RWPE2 (cell line): ENCODE measurements at regions not wholly inside any gene's neighbourhood (a gene's known extent, or its start where the extent isn't known, plus 50 kb on each side); places are given as distances from the start of the nearest gene placed in this dataset.

Experiments used
- ATAC-seq: fragments of 200-7000 bp; cut with Tn5 transposase; 3 replicates; pipeline ENCODE4 v1.9.1; 2021; ENCODE audit warnings: low read depth
- DNase-seq: peaks from one replicate; pipeline ENCODE4 v3.0.0-alpha.2; 2020; ENCODE audit warnings: low spot score
- H3K27ac ChIP-seq: fragments of 450-650 bp; 2 replicates; pipeline ENCODE4 v1.5.1; 2017; ENCODE audit warnings: mild to moderate bottlenecking; ENCODE audit not compliant: poor library complexity, severe bottlenecking
- H3K27me3 ChIP-seq: fragments of 250-450 bp; sonication (Bioruptor Pico); 2 replicates; pipeline ENCODE4 v1.5.1; 2021; ENCODE audit warnings: mild to moderate bottlenecking, moderate library complexity; ENCODE audit not compliant: insufficient read depth, poor library complexity, severe bottlenecking
- H3K36me3 ChIP-seq: fragments of 250-450 bp; sonication (Bioruptor Pico); 2 replicates; pipeline ENCODE4 v1.5.1; 2020; ENCODE audit warnings: low read depth, mild to moderate bottlenecking, moderate library complexity
- H3K4me1 ChIP-seq: fragments of 250-450 bp; sonication (Bioruptor Pico); 2 replicates; pipeline ENCODE4 v1.5.1; 2021; ENCODE audit warnings: mild to moderate bottlenecking, moderate library complexity; ENCODE audit not compliant: insufficient read depth, poor library complexity, severe bottlenecking
- H3K4me3 ChIP-seq: fragments of 250-450 bp; sonication (Bioruptor Pico); 2 replicates; pipeline ENCODE4 v1.5.1; 2021; ENCODE audit warnings: mild to moderate bottlenecking, moderate library complexity; ENCODE audit not compliant: severe bottlenecking
- H3K9me3 ChIP-seq: fragments of 250-450 bp; sonication (Bioruptor Pico); 2 replicates; pipeline ENCODE4 v1.5.1; 2021; ENCODE audit warnings: mild to moderate bottlenecking, moderate library complexity; ENCODE audit not compliant: severe bottlenecking
- TF ChIP-seq, protein P1 (sequence below): fragments of 450-650 bp; IDR thresholded peaks from one replicate; pipeline ENCODE4 v1.5.1; 2017; ENCODE audit warnings: mild to moderate bottlenecking, moderate library complexity; ENCODE audit not compliant: poor library complexity, severe bottlenecking

DNA sequence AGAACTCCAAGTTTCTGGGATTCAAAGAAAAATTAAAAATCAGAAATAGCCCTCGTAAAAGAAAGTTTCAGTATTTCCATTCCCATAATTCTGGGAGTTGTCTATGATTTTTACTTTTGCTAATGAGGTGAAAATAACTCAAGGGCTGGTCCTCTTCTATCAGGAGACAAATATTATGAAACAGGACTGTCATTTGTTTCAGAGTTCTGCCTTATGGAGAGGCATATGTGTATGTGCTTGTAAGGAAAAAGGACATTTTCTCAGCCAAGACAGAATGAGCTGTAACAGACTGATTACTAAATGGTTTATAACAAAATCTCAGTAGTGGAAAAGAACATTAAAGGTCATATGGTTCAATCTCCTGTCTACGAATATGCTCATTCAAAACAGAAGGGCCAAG lies 59.0 kb upstream of the TAB3 start:
- ATAC-seq (no peak), DNase-seq (no peak)
- Histone ChIP-seq H3K27ac (no peak overlapping the region), H3K9me3 (no peaks in the 10 kb centered on the region), H3K4me3 (no peak overlapping the region), H3K27me3 (no peaks in the 10 kb centered on the region), H3K4me1 (no peaks in the 10 kb centered on the region), H3K36me3 (no peaks in the 10 kb centered on the region)
- TF ChIP-seq, protein P1, sequence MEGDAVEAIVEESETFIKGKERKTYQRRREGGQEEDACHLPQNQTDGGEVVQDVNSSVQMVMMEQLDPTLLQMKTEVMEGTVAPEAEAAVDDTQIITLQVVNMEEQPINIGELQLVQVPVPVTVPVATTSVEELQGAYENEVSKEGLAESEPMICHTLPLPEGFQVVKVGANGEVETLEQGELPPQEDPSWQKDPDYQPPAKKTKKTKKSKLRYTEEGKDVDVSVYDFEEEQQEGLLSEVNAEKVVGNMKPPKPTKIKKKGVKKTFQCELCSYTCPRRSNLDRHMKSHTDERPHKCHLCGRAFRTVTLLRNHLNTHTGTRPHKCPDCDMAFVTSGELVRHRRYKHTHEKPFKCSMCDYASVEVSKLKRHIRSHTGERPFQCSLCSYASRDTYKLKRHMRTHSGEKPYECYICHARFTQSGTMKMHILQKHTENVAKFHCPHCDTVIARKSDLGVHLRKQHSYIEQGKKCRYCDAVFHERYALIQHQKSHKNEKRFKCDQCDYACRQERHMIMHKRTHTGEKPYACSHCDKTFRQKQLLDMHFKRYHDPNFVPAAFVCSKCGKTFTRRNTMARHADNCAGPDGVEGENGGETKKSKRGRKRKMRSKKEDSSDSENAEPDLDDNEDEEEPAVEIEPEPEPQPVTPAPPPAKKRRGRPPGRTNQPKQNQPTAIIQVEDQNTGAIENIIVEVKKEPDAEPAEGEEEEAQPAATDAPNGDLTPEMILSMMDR: no peak

DNA sequence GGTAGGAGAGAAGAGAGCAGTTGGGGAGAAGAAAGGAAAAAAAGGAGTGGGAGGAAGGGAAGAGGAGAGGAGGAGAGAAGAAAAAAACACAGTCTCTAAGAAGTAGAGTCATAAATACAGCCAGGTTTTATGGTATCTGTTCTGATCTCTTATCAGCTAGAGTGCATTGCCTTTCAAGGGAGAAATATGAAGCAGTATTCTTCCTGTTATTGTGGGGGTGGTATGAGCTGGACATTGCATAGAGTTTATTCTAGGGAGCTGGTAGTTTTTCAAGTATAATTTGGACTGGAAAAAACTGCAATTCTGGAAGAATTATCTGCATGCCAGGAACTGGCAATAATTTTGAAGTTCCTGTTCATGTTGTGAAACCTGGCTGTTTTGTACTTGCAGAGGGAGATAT lies 54.9 kb upstream of the TAB3 start:
- DNase-seq (no peak), ATAC-seq (no peak)
- Histone ChIP-seq H3K4me1 (no peaks in the 10 kb centered on the region), H3K4me3 (no peak overlapping the region), H3K27ac (no peak overlapping the region), H3K36me3 (no peaks in the 10 kb centered on the region), H3K27me3 (no peaks in the 10 kb centered on the region), H3K9me3 (no peaks in the 10 kb centered on the region)
- TF ChIP-seq, protein P1: no peak

DNA sequence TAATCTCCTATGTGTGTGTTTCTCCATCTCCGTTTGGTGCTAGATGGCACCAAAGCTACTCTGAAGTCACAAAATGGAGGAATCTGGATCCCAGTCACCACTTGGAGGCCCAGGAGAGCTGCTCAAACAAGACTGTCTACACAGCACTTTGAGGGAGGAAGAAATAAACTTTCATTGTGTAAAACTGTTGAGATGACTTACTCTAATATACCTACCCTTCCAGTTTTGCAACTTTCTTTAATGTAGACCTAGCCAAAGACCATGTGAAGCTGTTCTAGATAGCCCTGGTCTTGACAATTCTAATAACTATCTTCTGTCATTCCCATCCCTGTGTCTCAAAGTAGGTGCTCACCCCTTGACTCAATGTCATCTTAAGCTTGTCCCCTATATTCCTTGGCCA lies 52.8 kb upstream of the TAB3 start:
- DNase-seq (no peak), ATAC-seq (no peak)
- no peaks in the 10 kb centered on the region for H3K36me3 ChIP-seq
- no peaks in the 10 kb centered on the region for H3K4me1 ChIP-seq
- H3K4me3 ChIP-seq: no peak overlapping the region
- H3K27ac ChIP-seq: no peak overlapping the region
- no peaks in the 10 kb centered on the region for H3K27me3 ChIP-seq
- no peaks in the 10 kb centered on the region for H3K9me3 ChIP-seq
- TF ChIP-seq, protein P1: no peak

DNA sequence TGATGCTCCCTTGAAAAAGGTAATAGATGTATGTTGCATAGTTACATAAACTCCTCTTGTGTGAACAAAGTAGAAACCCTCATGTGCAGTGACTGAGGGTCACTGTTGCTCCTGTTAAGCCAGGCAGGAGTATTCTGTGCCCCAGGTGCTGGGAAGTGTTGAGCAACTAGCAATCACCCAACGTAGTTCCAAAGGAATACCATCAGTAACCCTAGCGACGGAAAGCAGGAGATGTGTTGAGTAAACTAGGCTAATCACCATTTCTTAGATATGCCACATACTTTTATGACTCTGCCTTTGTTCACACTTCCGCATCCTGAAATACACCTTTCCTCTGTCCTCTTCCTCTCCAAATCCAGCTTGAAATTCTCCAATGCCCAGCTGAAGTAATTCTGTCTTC lies 50.9 kb upstream of the TAB3 start:
- no peak overlapping the region for H3K4me3 ChIP-seq
- H3K9me3 ChIP-seq: no peaks in the 10 kb centered on the region
- DNase-seq (no peak), ATAC-seq (no peak)
- H3K27ac ChIP-seq: no peak overlapping the region
- no peaks in the 10 kb centered on the region for H3K4me1 ChIP-seq
- no peaks in the 10 kb centered on the region for H3K36me3 ChIP-seq
- TF ChIP-seq, protein P1: no peak
- H3K27me3 ChIP-seq: no peaks in the 10 kb centered on the region
